Psoas muscle (tissue), 7 donors: ENCODE measurements at regions not wholly inside any gene's neighbourhood (a gene's known extent, or its start where the extent isn't known, plus 50 kb on each side); places are given as distances from the start of the nearest gene placed in this dataset.
A peak's percentile ranks its signal among the peaks of the same experiment; 100 is the strongest.

Experiments
- ATAC-seq, 4 donors: fragments of 200-7000 bp; cut with Tn5 transposase; one replicate each; pipeline ENCODE4 v1.9.1; 2020; ENCODE audit warnings: moderate library complexity in 3 of 4, mild to moderate bottlenecking in 2 of 4
- DNase-seq, 2 donors: peaks; one replicate each; pipeline ENCODE4 v3.0.0-alpha.2; 2020
- H3K27ac ChIP-seq: fragments of 200-600 bp; one replicate; pipeline ENCODE4 v1.8.0; 2022
- H3K27me3 ChIP-seq, 3 donors: fragments of 200-600 bp in 1 of 3; one replicate each; pipeline versions ENCODE4 v1.6.1 to v1.8.0; 2013 to 2022; ENCODE audit warnings: low read length in 2 of 3, mild to moderate bottlenecking in 2 of 3, moderate library complexity in 1 of 3; ENCODE audit not compliant: insufficient read depth in 3 of 3
- H3K36me3 ChIP-seq, 2 donors: fragments of 200-600 bp in 1 of 2; one replicate each; pipeline versions ENCODE4 v1.6.1 to v1.8.0; 2013 to 2022; ENCODE audit warnings: low read depth in 1 of 2, mild to moderate bottlenecking in 1 of 2, moderate library complexity in 1 of 2; ENCODE audit not compliant: insufficient read depth in 1 of 2
- H3K4me1 ChIP-seq: fragments of 200-600 bp; one replicate; pipeline ENCODE4 v1.8.0; 2022
- H3K4me3 ChIP-seq: fragments of 200-600 bp; one replicate; pipeline ENCODE4 v1.8.0; 2022; ENCODE audit warnings: mild to moderate bottlenecking
- H3K9me3 ChIP-seq: fragments of 200-600 bp; one replicate; pipeline ENCODE4 v1.8.0; 2022
- WGBS, 3 donors: extraction: QIAGEN DNeasy Blood & Tissue Kit; methylation state at CpG; one replicate each; pipeline versions ENCODE4 v1.1.6 to v1.1.7; 2013; 5-methylcytosine and 5-hydroxymethylcytosine counted together
- intact Hi-C, 2 donors: fragments of 100-400 bp; cut with DNase I; formaldehyde crosslinking; loops; one replicate each; pipeline versions ENCODE4 v1.11.0 to v1.14.2; 2022
- TF ChIP-seq, protein P1 (sequence below): fragments of 200-600 bp; IDR thresholded peaks from one replicate; pipeline ENCODE4 v1.8.0; 2022; ENCODE audit warnings: antibody characterized with exemption
- donor health status: healthy with polysubstance abuse.
- donor health status: DM: no; HTN: no; CAD: no; lungs with moderate emphysema.
- donor health status: Bipolar disorder and iron deficiency.
- donor health status: healthy.
- donor health status: DM: yes; HTN: yes; CAD: no.
- donor health status: DM: no; HTN: no; CAD: no.
- donor health status: DM: yes; HTN: yes; CAD: no.

DNA sequence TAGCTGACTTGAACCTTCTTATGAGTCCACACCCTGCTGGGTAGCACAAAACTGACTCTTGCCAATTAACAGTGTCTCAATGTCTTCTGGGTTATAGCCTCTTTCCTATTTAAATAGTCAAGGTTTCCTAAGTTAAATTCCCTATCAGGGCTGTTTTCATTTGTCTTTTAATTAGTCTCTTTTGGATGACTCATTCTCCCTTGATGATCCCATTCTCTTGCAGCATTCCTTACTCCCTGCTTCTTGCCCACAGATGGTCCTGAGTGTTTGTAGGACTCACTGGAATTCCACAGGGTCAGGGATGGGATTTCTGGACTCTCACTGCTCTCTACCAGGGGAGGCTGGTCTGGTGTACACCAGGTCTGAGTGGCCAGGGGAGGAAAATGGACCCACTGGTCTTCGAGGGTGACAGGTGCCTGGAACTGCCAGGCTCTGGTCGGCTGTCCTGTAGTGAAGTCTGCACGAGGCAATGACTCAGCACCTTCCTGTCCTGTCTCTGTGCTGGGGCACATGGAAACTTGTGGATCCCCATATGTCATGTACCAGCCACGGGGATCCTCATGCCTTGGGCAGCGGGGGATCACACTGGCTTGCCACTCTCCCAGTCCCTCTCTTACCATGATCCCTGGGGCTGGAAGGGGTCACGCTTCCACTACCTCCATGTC, 236.5 kb upstream of the PELI2 start:
- intact Hi-C loops = no loop called here
- 49 to 63% (median 50%) methylated on average over 6 of the region's 6 CpGs for WGBS, 3 donors
- peaks cover 0 to 14% (median 0%) of the 10 kb centered on the region in 3 donors for H3K27me3 ChIP-seq
- DNase-seq (no peak), ATAC-seq (peak in 1 of 4 donors; percentile 47)
- H3K4me3 ChIP-seq = no peak overlapping the region
- no peaks in the 10 kb centered on the region for H3K9me3 ChIP-seq
- TF ChIP-seq, protein P1, sequence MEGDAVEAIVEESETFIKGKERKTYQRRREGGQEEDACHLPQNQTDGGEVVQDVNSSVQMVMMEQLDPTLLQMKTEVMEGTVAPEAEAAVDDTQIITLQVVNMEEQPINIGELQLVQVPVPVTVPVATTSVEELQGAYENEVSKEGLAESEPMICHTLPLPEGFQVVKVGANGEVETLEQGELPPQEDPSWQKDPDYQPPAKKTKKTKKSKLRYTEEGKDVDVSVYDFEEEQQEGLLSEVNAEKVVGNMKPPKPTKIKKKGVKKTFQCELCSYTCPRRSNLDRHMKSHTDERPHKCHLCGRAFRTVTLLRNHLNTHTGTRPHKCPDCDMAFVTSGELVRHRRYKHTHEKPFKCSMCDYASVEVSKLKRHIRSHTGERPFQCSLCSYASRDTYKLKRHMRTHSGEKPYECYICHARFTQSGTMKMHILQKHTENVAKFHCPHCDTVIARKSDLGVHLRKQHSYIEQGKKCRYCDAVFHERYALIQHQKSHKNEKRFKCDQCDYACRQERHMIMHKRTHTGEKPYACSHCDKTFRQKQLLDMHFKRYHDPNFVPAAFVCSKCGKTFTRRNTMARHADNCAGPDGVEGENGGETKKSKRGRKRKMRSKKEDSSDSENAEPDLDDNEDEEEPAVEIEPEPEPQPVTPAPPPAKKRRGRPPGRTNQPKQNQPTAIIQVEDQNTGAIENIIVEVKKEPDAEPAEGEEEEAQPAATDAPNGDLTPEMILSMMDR = no peak
- peaks cover 9% of the 10 kb centered on the region for H3K4me1 ChIP-seq
- no peaks in the 10 kb centered on the region for H3K36me3 ChIP-seq
- H3K27ac ChIP-seq = no peak overlapping the region

DNA sequence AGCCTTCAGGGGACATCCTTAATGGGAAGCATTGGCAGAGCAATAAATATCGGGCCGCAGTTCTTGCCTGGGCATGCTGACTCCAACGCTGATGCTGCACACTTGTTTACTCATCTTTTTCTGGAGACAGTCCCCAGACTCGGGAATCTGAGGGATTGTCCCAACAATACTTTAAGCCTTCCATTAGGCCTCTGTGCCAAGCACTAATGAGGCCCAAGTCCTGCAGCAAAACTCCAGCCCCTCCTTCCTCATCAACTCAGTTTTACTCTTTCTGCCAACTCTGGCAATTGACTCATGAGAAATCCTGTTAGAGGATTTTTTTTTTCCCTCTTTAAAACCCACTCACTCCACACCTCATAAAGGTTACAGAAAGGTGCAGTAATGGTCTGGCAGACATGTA, 233.4 kb upstream of the PELI2 start:
- 50 to 62% (median 61%) methylated on average over 4 of the region's 4 CpGs for whole genome bisulfite sequencing, 3 donors
- H3K9me3 ChIP-seq = no peaks in the 10 kb centered on the region
- DNase-seq (no peak), ATAC-seq (no peak)
- TF ChIP-seq, protein P1 = no peak
- peaks cover 0 to 1% (median 0%) of the 10 kb centered on the region in 3 donors for H3K27me3 ChIP-seq
- no peak overlapping the region for H3K4me3 ChIP-seq
- peaks cover 10% of the 10 kb centered on the region for H3K4me1 ChIP-seq
- H3K36me3 ChIP-seq = no peaks in the 10 kb centered on the region
- intact Hi-C loops = no loop called here
- H3K27ac ChIP-seq = no peak overlapping the region

DNA sequence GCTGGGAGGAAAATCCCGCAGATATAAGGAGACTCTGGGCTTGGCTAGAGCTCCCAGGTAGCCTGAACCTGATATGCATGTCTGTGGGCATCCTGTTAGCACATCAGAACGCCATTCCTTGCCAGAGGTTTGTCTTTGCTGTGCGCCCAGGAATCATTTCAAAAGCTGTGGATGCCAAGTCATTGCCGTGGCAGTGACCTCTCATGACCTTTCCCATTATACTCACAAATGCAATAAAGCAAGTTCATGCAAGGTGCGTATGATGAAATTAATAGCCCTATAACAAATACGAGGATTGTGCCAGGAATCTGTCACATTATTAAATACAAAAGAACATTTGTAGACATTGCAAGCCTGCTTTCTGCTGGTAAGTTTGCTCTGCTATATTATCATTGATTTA, 229.1 kb upstream of the PELI2 start:
- Histone ChIP-seq H3K4me3 (no peak overlapping the region), H3K36me3 (no peaks in the 10 kb centered on the region), H3K9me3 (no peaks in the 10 kb centered on the region), H3K27me3 (no peaks in the 10 kb centered on the region), H3K27ac (no peak overlapping the region), H3K4me1 (peaks cover 19% of the 10 kb centered on the region)
- TF ChIP-seq, protein P1 = no peak
- DNase-seq = no peak
- peak; percentile 86 to 93 (median 87) for ATAC-seq
- intact Hi-C loops = no loop called here
- 24 to 35% (median 28%) methylated on average over 6 of the region's 6 CpGs for WGBS, 3 donors

DNA sequence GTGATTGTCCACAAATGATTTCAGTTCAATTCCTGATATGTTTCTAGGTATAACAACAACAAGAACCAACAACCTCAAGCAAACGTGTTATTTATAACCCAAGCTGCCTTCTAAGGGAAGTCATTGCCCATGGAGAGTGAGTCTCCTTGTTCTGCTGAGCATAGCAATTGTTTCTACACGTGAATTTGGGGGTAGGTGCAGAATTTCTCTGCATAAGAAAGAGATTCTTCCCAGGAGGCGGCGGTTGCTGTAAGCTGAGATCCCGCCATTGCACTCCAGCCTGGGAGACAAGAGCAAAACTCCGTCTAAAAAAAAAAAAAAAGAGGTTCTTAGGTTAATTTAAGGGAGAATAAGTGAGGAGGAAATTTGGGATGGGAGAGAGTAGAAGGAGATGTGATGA, 226.5 kb upstream of the PELI2 start:
- H3K4me1 ChIP-seq = peaks cover 19% of the 10 kb centered on the region
- no peak overlapping the region for H3K27ac ChIP-seq
- WGBS, 3 donors = 71 to 78% (median 74%) methylated on average over 6 of the region's 6 CpGs
- TF ChIP-seq, protein P1 = no peak
- H3K27me3 ChIP-seq = no peaks in the 10 kb centered on the region
- DNase-seq (no peak), ATAC-seq (no peak)
- intact Hi-C loops = loop anchor here in 1 of 2 donors (5.0 kb wide), 1 partner anchor 179 kb away; no protein-coding TSS in a partner anchor
- H3K36me3 ChIP-seq = no peaks in the 10 kb centered on the region
- no peak overlapping the region for H3K4me3 ChIP-seq
- H3K9me3 ChIP-seq = no peaks in the 10 kb centered on the region

DNA sequence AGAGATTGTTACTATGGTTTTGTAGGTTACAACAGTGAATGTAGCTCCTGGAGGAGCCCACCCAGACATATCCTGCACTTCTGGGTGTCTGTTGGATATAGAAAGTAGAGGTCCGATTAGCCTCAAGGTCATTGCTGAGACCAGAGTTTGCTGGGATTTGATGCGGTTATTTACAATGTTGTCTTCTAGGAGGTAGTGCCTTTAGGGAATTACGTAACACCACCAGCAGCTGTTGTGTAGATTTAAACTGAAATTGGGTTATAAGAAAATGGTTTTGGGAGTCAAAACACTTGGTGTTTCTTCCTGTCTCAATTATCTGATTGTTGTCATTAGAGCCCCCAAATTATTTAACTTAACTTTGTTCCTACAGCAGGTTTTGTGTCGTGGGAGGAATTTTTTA, 225.3 kb upstream of the PELI2 start:
- H3K27me3 ChIP-seq = no peaks in the 10 kb centered on the region
- peaks cover 19% of the 10 kb centered on the region for H3K4me1 ChIP-seq
- ATAC-seq (no peak), DNase-seq (no peak)
- no peaks in the 10 kb centered on the region for H3K9me3 ChIP-seq
- H3K27ac ChIP-seq = no peak overlapping the region
- 45 to 64% (median 53%) methylated on average over 4 of the region's 4 CpGs for WGBS, 3 donors
- intact Hi-C loops = loop anchor here in 1 of 2 donors (5.0 kb wide), 1 partner anchor 181 kb away; no protein-coding TSS in a partner anchor
- no peaks in the 10 kb centered on the region for H3K36me3 ChIP-seq
- no peak overlapping the region for H3K4me3 ChIP-seq
- TF ChIP-seq, protein P1 = no peak
